ENCODE measurements at regions not wholly inside any gene's neighbourhood (a gene's known extent, or its start where the extent isn't known, plus 50 kb on each side); places are given as distances from the start of the nearest gene placed in this dataset.

DNA sequence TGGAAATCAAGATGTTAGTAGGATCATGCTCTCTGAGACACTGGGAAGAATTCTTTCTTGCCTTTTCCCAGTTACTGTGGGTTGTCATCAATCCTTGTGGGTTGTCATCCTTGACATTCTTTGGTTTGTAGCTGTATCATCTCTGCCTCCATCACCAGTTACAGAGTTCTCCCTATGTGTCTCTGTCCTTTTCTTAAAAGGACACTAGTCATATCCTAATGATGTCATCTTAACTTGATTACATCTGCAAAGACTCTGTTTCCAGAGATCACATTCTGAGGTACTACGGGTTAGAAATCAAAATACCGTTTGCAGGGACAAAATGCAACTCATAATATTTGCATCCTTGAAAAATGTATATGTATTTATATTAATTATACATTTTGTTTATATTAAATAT, 500.4 kb downstream of the ZBBX start:
- ChIA-PET CTCF (no interaction called here), POLR2A (no interaction called here)
- no peaks in the 10 kb centered on the region for H3K36me3 ChIP-seq (ENCODE audit: insufficient read depth, low read length)
- H3K4me1 Mint-ChIP-seq (ENCODE audit: low read depth): no peaks in the 10 kb centered on the region
- no peaks in the 10 kb centered on the region for H3K4me1 ChIP-seq (ENCODE audit: insufficient read depth, low read length)
- TF ChIP-seq, protein P1, sequence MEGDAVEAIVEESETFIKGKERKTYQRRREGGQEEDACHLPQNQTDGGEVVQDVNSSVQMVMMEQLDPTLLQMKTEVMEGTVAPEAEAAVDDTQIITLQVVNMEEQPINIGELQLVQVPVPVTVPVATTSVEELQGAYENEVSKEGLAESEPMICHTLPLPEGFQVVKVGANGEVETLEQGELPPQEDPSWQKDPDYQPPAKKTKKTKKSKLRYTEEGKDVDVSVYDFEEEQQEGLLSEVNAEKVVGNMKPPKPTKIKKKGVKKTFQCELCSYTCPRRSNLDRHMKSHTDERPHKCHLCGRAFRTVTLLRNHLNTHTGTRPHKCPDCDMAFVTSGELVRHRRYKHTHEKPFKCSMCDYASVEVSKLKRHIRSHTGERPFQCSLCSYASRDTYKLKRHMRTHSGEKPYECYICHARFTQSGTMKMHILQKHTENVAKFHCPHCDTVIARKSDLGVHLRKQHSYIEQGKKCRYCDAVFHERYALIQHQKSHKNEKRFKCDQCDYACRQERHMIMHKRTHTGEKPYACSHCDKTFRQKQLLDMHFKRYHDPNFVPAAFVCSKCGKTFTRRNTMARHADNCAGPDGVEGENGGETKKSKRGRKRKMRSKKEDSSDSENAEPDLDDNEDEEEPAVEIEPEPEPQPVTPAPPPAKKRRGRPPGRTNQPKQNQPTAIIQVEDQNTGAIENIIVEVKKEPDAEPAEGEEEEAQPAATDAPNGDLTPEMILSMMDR (IDR thresholded peaks at IDR 0.05): no peak
- no peak overlapping the region for H3K4me3 ChIP-seq (ENCODE audit: low read length)
- H3K9me3 ChIP-seq (ENCODE audit: control insufficient read depth in 1 of 2, insufficient read depth in 1 of 2, low read length in 2 of 2): no peaks in the 10 kb centered on the region
- intact Hi-C loops (cut with DNase I, micrococcal nuclease): no loop called here
- DNase-seq (no peak), ATAC-seq (ENCODE audit: poor library complexity) (no peak)
- no peaks in the 10 kb centered on the region for H3K36me3 Mint-ChIP-seq (ENCODE audit: low read depth)
- H3K4me3 Mint-ChIP-seq: no peak overlapping the region
- H3K9me3 Mint-ChIP-seq: peaks cover 10% of the 10 kb centered on the region
- no peaks in the 10 kb centered on the region for H3K27me3 Mint-ChIP-seq
- H3K27ac ChIP-seq (ENCODE audit: low read depth in 1 of 2, low read length in 2 of 2): no peak overlapping the region
- no peaks in the 10 kb centered on the region for H3K27me3 ChIP-seq (ENCODE audit: control insufficient read depth in 1 of 2, insufficient read depth in 2 of 2, low read length in 2 of 2)
- no peak overlapping the region for H3K27ac Mint-ChIP-seq

GRCh38 chr3:166877971-166878370, 502.1 kb downstream of the ZBBX start:
- no peaks in the 10 kb centered on the region for H3K4me1 ChIP-seq (ENCODE audit: insufficient read depth, low read length)
- no peak overlapping the region for H3K4me3 Mint-ChIP-seq
- no peaks in the 10 kb centered on the region for H3K27me3 Mint-ChIP-seq
- ATAC-seq (ENCODE audit: poor library complexity) (no peak), DNase-seq (no peak)
- CTCF ChIA-PET: no interaction called here
- peaks cover 0 to 2% of the 10 kb centered on the region in 2 experiments for H3K9me3 ChIP-seq (ENCODE audit: control insufficient read depth in 1 of 2, insufficient read depth in 1 of 2, low read length in 2 of 2)
- TF ChIP-seq, protein P1 (IDR thresholded peaks at IDR 0.05): no peak
- peaks cover 12% of the 10 kb centered on the region for H3K9me3 Mint-ChIP-seq
- H3K36me3 ChIP-seq (ENCODE audit: insufficient read depth, low read length): no peaks in the 10 kb centered on the region
- H3K27me3 ChIP-seq (ENCODE audit: control insufficient read depth in 1 of 2, insufficient read depth in 2 of 2, low read length in 2 of 2): no peaks in the 10 kb centered on the region
- no peak overlapping the region for H3K27ac Mint-ChIP-seq
- H3K4me3 ChIP-seq (ENCODE audit: low read length): no peak overlapping the region
- POLR2A ChIA-PET: no interaction called here
- H3K4me1 Mint-ChIP-seq (ENCODE audit: low read depth): no peaks in the 10 kb centered on the region
- H3K27ac ChIP-seq (ENCODE audit: low read depth in 1 of 2, low read length in 2 of 2): no peak overlapping the region
- intact Hi-C loops (cut with DNase I, micrococcal nuclease): no loop called here
- H3K36me3 Mint-ChIP-seq (ENCODE audit: low read depth): no peaks in the 10 kb centered on the region

- no peak for DNase-seq
- TF ChIP-seq, protein P1 (IDR thresholded peaks at IDR 0.05): no peak
- Mint-ChIP-seq H3K9me3 (peaks cover 6% of the 10 kb centered on the region), H3K27me3 (no peaks in the 10 kb centered on the region), H3K4me3 (no peak overlapping the region), H3K4me1 (ENCODE audit: low read depth) (no peaks in the 10 kb centered on the region), H3K36me3 (ENCODE audit: low read depth) (no peaks in the 10 kb centered on the region), H3K27ac (no peak overlapping the region)
- CTCF ChIA-PET: no interaction called here
- H3K27ac ChIP-seq (ENCODE audit: low read depth in 1 of 2, low read length in 2 of 2): no peak overlapping the region
- intact Hi-C loops (cut with DNase I, micrococcal nuclease): no loop called here
- no peaks in the 10 kb centered on the region for H3K36me3 ChIP-seq (ENCODE audit: insufficient read depth, low read length)
- no peaks in the 10 kb centered on the region for H3K27me3 ChIP-seq (ENCODE audit: control insufficient read depth in 1 of 2, insufficient read depth in 2 of 2, low read length in 2 of 2)
- no peak for ATAC-seq (ENCODE audit: poor library complexity)
- POLR2A ChIA-PET: no interaction called here
- peaks cover 0 to 21% of the 10 kb centered on the region in 2 experiments for H3K9me3 ChIP-seq (ENCODE audit: control insufficient read depth in 1 of 2, insufficient read depth in 1 of 2, low read length in 2 of 2)
- H3K4me1 ChIP-seq (ENCODE audit: insufficient read depth, low read length): no peaks in the 10 kb centered on the region
- no peak overlapping the region for H3K4me3 ChIP-seq (ENCODE audit: low read length)
These were observed 515.3 kb downstream of the ZBBX start for GRCh38 chr3:166864473-166865467.

Measured in CD4-positive, alpha-beta T cell (primary cell).